ENCODE measurements at regions not wholly inside any gene's neighbourhood (a gene's known extent, or its start where the extent isn't known, plus 50 kb on each side); places are given as distances from the start of the nearest gene placed in this dataset.

GRCh38 chr16:79658301-79659033 lies 57.9 kb upstream of the MAF start:
- Histone ChIP-seq H3K23ac (ENCODE audit: low read length) (no peak overlapping the region), H3K79me2 (ENCODE audit: control insufficient read depth, insufficient read depth, low read length, poor library complexity) (no peaks in the 10 kb centered on the region)

GRCh38 chr16:79656553-79657115 lies 56.1 kb upstream of the MAF start:
- WGBS (ENCODE audit: extremely low coverage, insufficient coverage, insufficient read length) = no CpG with 5 or more reads among the region's 6 CpGs
- Histone ChIP-seq H4K91ac (ENCODE audit: low read depth, low read length) (no peak overlapping the region), H3K23ac (ENCODE audit: low read length) (no peak overlapping the region), H3K18ac (ENCODE audit: low read length) (no peak overlapping the region), H3K4ac (ENCODE audit: low read depth, low read length) (no peak overlapping the region), H3K27ac (ENCODE audit: low read depth, low read length) (no peak overlapping the region), H2BK120ac (ENCODE audit: insufficient read depth, low read length, poor library complexity) (no peak overlapping the region), H3K9me3 (ENCODE audit: insufficient read depth, low read depth, low read length) (peaks cover 1% of the 10 kb centered on the region), H3K4me3 (ENCODE audit: low read depth, low read length) (no peak overlapping the region), H2BK5ac (ENCODE audit: low read depth, low read length, poor library complexity) (no peak overlapping the region), H3K79me2 (ENCODE audit: control insufficient read depth, insufficient read depth, low read length, poor library complexity) (no peaks in the 10 kb centered on the region), H3K4me2 (ENCODE audit: low read length) (no peak overlapping the region), H2BK12ac (ENCODE audit: low read length) (no peak overlapping the region), H3K27me3 (ENCODE audit: insufficient read depth, low read length) (no peaks in the 10 kb centered on the region), H4K8ac (ENCODE audit: low read depth, low read length) (no peak overlapping the region), H3K9ac (ENCODE audit: low read length) (no peak overlapping the region), H3K4me1 (ENCODE audit: control insufficient read depth in 1 of 2, insufficient read depth in 2 of 2, low read length in 2 of 2) (peaks cover 11 to 21% of the 10 kb centered on the region in 2 experiments), H2AFZ (ENCODE audit: insufficient read depth, low read length, poor library complexity) (no peak overlapping the region), H4K12ac (ENCODE audit: low read depth, low read length) (no peak overlapping the region), H2AK5ac (ENCODE audit: low read length) (no peak overlapping the region), H3K14ac (ENCODE audit: low read length) (no peak overlapping the region), H3K36me3 (ENCODE audit: control insufficient read depth in 1 of 2, insufficient read depth in 2 of 2, low read length in 2 of 2) (no peaks in the 10 kb centered on the region), H3K79me1 (ENCODE audit: low read length) (peaks cover 2% of the 10 kb centered on the region)
- no peak for DNase-seq

More at GRCh38 chr16:79658301-79659033, 57.9 kb upstream of the MAF start:
- Histone ChIP-seq H3K4me3 (ENCODE audit: low read depth, low read length) (no peak overlapping the region), H2BK120ac (ENCODE audit: insufficient read depth, low read length, poor library complexity) (no peak overlapping the region), H3K79me1 (ENCODE audit: low read length) (peaks cover 2% of the 10 kb centered on the region), H3K4me2 (ENCODE audit: low read length) (no peak overlapping the region), H2AK5ac (ENCODE audit: low read length) (no peak overlapping the region), H3K4me1 (ENCODE audit: control insufficient read depth in 1 of 2, insufficient read depth in 2 of 2, low read length in 2 of 2) (peaks cover 8 to 18% of the 10 kb centered on the region in 2 experiments), H3K27ac (ENCODE audit: low read depth, low read length) (peak overlapping the region; percentile 20), H2AFZ (ENCODE audit: insufficient read depth, low read length, poor library complexity) (no peak overlapping the region), H3K9ac (ENCODE audit: low read length) (no peak overlapping the region), H3K9me3 (ENCODE audit: insufficient read depth, low read depth, low read length) (peaks cover 1% of the 10 kb centered on the region), H3K18ac (ENCODE audit: low read length) (no peak overlapping the region), H4K8ac (ENCODE audit: low read depth, low read length) (no peak overlapping the region), H3K27me3 (ENCODE audit: insufficient read depth, low read length) (no peaks in the 10 kb centered on the region), H3K36me3 (ENCODE audit: control insufficient read depth in 1 of 2, insufficient read depth in 2 of 2, low read length in 2 of 2) (no peaks in the 10 kb centered on the region), H4K91ac (ENCODE audit: low read depth, low read length) (peak overlapping the region; percentile 36), H3K4ac (ENCODE audit: low read depth, low read length) (no peak overlapping the region), H4K12ac (ENCODE audit: low read depth, low read length) (no peak overlapping the region), H3K14ac (ENCODE audit: low read length) (no peak overlapping the region), H2BK5ac (ENCODE audit: low read depth, low read length, poor library complexity) (peak overlapping the region; percentile 23), H2BK12ac (ENCODE audit: low read length) (peak overlapping the region; percentile 61)
- no CpG with 5 or more reads among the region's 22 CpGs for WGBS (ENCODE audit: extremely low coverage, insufficient coverage, insufficient read length)
- peak; percentile 59 to 63 for DNase-seq

- Histone ChIP-seq H2BK5ac (ENCODE audit: low read depth, low read length, poor library complexity) (no peak overlapping the region), H3K14ac (ENCODE audit: low read length) (no peak overlapping the region), H2AK5ac (ENCODE audit: low read length) (no peak overlapping the region), H3K18ac (ENCODE audit: low read length) (no peak overlapping the region), H3K79me1 (ENCODE audit: low read length) (peaks cover 2% of the 10 kb centered on the region), H4K12ac (ENCODE audit: low read depth, low read length) (no peak overlapping the region), H3K36me3 (ENCODE audit: control insufficient read depth in 1 of 2, insufficient read depth in 2 of 2, low read length in 2 of 2) (no peaks in the 10 kb centered on the region), H4K8ac (ENCODE audit: low read depth, low read length) (no peak overlapping the region), H2BK120ac (ENCODE audit: insufficient read depth, low read length, poor library complexity) (no peak overlapping the region), H3K4me3 (ENCODE audit: low read depth, low read length) (no peak overlapping the region), H3K27me3 (ENCODE audit: insufficient read depth, low read length) (no peaks in the 10 kb centered on the region), H2AFZ (ENCODE audit: insufficient read depth, low read length, poor library complexity) (no peak overlapping the region), H3K27ac (ENCODE audit: low read depth, low read length) (no peak overlapping the region), H3K23ac (ENCODE audit: low read length) (no peak overlapping the region), H3K9me3 (ENCODE audit: insufficient read depth, low read depth, low read length) (no peaks in the 10 kb centered on the region), H4K91ac (ENCODE audit: low read depth, low read length) (no peak overlapping the region), H2BK12ac (ENCODE audit: low read length) (no peak overlapping the region), H3K4me1 (ENCODE audit: control insufficient read depth in 1 of 2, insufficient read depth in 2 of 2, low read length in 2 of 2) (peaks cover 7 to 18% of the 10 kb centered on the region in 2 experiments), H3K4me2 (ENCODE audit: low read length) (no peak overlapping the region), H3K9ac (ENCODE audit: low read length) (no peak overlapping the region), H3K79me2 (ENCODE audit: control insufficient read depth, insufficient read depth, low read length, poor library complexity) (no peaks in the 10 kb centered on the region), H3K4ac (ENCODE audit: low read depth, low read length) (no peak overlapping the region)
- DNase-seq = no peak
- no CpG with 5 or more reads among the region's 6 CpGs for WGBS (ENCODE audit: extremely low coverage, insufficient coverage, insufficient read length)
Measured at GRCh38 chr16:79653373-79653891, 52.9 kb upstream of the MAF start.

- H3K27ac ChIP-seq (ENCODE audit: low read depth, low read length) = no peak overlapping the region
- peaks cover 6 to 11% of the 10 kb centered on the region in 2 experiments for H3K4me1 ChIP-seq (ENCODE audit: control insufficient read depth in 1 of 2, insufficient read depth in 2 of 2, low read length in 2 of 2)
- no peaks in the 10 kb centered on the region for H3K9me3 ChIP-seq (ENCODE audit: insufficient read depth, low read depth, low read length)
- H3K23ac ChIP-seq (ENCODE audit: low read length) = no peak overlapping the region
- no peaks in the 10 kb centered on the region for H3K79me1 ChIP-seq (ENCODE audit: low read length)
- no peak overlapping the region for H4K12ac ChIP-seq (ENCODE audit: low read depth, low read length)
- no peak overlapping the region for H2AFZ ChIP-seq (ENCODE audit: insufficient read depth, low read length, poor library complexity)
- no peak overlapping the region for H4K8ac ChIP-seq (ENCODE audit: low read depth, low read length)
- no peak overlapping the region for H2BK12ac ChIP-seq (ENCODE audit: low read length)
- H4K91ac ChIP-seq (ENCODE audit: low read depth, low read length) = no peak overlapping the region
- H3K4me2 ChIP-seq (ENCODE audit: low read length) = no peak overlapping the region
- no peak overlapping the region for H3K4ac ChIP-seq (ENCODE audit: low read depth, low read length)
- no peak for DNase-seq
- no peaks in the 10 kb centered on the region for H3K36me3 ChIP-seq (ENCODE audit: control insufficient read depth in 1 of 2, insufficient read depth in 2 of 2, low read length in 2 of 2)
- no peak overlapping the region for H3K18ac ChIP-seq (ENCODE audit: low read length)
- no peak overlapping the region for H2AK5ac ChIP-seq (ENCODE audit: low read length)
- no peaks in the 10 kb centered on the region for H3K27me3 ChIP-seq (ENCODE audit: insufficient read depth, low read length)
- no peak overlapping the region for H3K14ac ChIP-seq (ENCODE audit: low read length)
- no CpG with 5 or more reads among the region's 7 CpGs for WGBS (ENCODE audit: extremely low coverage, insufficient coverage, insufficient read length)
- H3K9ac ChIP-seq (ENCODE audit: low read length) = no peak overlapping the region
- no peaks in the 10 kb centered on the region for H3K79me2 ChIP-seq (ENCODE audit: control insufficient read depth, insufficient read depth, low read length, poor library complexity)
- no peak overlapping the region for H3K4me3 ChIP-seq (ENCODE audit: low read depth, low read length)
- H2BK120ac ChIP-seq (ENCODE audit: insufficient read depth, low read length, poor library complexity) = no peak overlapping the region
- H2BK5ac ChIP-seq (ENCODE audit: low read depth, low read length, poor library complexity) = no peak overlapping the region
Measured at GRCh38 chr16:79651363-79651762, 50.8 kb upstream of the MAF start.

Measured in trophoblast cell (in vitro differentiated cells and primary cell).